HG02610 (cell line): ENCODE measurements at regions not wholly inside any gene's neighbourhood (a gene's known extent, or its start where the extent isn't known, plus 50 kb on each side); places are given as distances from the start of the nearest gene placed in this dataset.

Experiments
- ATAC-seq: cut with Tn5 transposase; IDR thresholded peaks from one replicate; pipeline ENCODE4 v1.9.1; 2021; ENCODE audit warnings: mild to moderate bottlenecking, moderate library complexity; ENCODE audit not compliant: unreplicated experiment

- ATAC-seq = no peak
Observed at GRCh38 chr20:39890697-39891096, 798.3 kb downstream of the MAFB start.

DNA sequence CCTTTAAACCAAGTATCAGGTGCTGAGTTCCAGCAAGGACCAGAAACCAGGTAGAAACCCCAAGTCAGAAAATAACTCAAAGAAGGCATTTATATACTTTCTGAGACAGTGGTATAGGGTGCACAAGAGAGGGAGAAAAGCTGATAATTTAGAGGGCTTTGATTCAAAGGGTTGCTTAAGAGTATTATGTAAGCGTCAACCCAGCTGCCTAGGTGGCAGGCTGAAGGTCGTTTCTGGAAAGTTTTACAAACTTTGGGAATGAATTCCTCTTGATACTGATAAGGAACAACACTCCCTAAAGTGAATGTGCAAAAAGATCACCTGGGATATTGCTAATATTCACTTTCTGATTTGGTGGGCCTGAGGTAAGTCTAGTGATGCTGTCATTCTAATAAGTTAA, 800.7 kb downstream of the MAFB start:
- no peak for ATAC-seq

- no peak for ATAC-seq
Observed at GRCh38 chr20:39886650-39887190, 802.3 kb downstream of the MAFB start.

DNA sequence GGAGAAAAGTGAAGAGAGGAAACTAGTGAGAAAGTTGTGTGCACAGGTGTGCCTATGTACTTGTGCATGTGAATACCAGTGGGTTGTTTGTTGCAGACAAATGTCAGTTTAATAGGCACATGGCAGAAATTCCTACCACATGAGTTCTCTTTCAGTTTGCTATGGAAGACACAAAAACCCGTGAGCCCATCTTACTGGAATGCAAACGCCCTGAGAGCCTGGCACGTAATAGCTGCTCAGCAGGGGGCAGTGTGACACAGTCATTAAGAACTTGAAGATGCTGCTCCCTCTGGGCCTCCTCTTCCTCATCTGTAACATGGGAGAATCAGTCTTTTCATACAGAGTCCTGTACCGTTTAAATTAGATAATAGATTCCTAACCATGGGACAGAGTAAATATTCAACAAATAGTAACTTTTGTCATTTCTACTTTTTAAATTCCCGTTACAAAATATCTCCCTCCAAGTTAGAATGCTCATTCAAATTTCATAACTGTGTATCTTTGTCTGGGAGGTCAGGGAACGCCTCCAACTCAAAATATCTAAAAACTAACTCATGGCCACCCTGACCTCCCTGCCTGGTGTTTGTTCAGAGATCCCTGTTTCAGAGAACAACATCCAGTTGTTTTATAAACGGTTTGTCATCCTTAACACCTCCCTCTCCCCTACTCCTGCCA, 802.9 kb downstream of the MAFB start:
- ATAC-seq = no peak

- no peak for ATAC-seq
Observed at GRCh38 chr20:39882806-39883205, 806.2 kb downstream of the MAFB start.

- no peak for ATAC-seq
Observed at GRCh38 chr20:39880890-39881289, 808.1 kb downstream of the MAFB start.

- no peak for ATAC-seq
Observed at GRCh38 chr20:39879296-39879695, 809.7 kb downstream of the MAFB start.

GRCh38 chr20:39878809-39879208, 810.2 kb downstream of the MAFB start:
- ATAC-seq = no peak

- ATAC-seq = no peak
Observed at GRCh38 chr20:39878320-39878719, 810.7 kb downstream of the MAFB start.

GRCh38 chr20:39877788-39878187, 811.2 kb downstream of the MAFB start:
- no peak for ATAC-seq

DNA sequence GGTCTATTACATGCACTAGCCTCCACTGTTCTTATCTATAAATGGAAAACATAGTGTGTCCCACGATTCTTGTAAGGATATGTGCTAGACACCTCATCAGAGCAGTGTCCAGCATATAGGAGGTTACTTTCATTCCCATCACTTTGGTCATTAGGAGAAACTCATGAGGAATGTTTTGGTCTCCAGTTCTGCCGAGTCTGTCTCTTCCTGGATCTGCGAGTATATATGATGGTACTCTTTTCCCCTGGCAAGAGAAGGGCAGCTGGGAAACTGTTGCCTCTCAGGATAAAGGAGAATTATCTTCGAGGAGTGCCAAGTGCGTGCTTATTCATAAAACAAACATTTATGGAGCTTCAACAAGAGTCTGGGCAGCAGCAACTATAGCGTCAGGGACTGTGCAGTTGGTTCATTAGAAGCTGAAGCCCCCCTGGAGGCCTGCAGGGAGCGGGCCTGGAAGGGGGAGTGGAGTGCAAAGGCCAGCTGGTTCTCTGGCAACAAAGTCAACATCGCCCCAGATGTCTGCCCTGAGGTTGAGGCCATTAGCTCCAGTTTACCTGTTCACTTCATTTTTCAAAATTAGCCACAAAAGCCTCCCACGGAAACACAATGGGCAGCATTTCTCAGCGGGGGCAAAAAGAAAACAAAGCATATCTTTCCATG, 811.9 kb downstream of the MAFB start:
- no peak for ATAC-seq

DNA sequence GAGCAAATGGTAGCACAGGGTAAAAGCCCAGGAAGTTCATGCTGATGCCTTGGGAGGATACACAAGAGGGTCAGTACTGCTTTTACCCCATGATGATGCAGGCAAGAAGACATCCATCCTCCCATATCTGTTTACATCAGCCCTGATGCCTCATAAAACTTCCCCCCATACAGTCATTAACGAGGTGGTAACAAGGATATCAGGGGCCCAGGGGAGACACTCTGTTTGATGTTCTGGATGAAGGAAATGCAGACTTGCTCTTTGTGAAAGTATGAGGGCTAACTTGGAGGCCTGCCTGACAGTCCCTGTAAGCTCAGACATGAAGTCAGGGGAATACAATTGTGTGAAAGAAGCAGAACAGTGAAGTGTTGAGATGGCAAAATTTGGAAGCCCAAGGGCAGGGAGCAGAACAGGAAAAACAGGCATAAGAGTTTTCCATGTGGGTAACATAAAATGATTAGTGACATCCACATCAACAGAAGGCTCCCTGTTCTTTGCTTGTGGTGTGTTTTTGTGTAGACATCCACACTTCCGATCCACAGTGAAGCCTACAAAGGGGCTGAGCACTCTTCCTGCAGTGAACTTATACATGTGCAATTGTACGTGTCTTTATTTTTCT, 813.4 kb downstream of the MAFB start:
- ATAC-seq = no peak

DNA sequence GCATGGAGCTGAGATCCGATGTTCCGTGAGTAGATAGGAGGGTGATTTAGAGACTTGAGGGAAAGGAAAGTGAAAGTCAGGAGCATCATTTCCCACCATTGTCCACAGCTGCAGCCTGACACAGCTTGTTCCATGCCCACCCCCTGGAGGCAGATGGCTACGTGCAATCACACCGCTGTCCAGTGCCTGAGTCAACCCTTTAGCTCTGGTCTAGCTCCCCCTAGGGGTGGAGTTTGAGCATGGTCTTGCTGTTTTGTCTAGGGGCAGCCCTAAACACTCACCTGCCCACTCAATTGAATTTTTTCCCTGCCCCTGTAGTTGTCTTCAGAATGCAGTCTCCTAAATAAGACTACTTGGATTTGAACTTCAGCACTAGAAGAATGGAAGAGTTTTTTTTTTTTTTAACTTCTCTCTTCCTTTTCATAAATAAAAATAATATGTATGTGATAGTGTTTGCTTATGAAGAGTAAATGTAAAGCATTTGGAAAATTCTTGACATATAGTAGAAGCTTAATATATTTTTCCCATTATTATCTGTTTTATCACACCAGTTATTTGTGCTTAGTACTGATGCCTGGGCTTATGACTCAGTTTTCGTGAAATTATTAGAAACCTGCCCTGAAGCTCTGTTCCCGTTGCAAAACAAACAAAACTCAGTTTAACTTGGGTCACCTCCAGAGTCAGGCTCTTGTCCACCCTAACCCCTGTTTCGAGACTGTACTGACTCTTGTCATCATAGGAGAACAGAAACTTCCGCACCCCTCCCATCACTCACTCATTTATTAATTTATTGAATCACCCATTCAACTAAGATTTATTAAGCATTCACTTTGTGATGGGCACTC, 814.8 kb downstream of the MAFB start:
- ATAC-seq = peak; percentile 87

DNA sequence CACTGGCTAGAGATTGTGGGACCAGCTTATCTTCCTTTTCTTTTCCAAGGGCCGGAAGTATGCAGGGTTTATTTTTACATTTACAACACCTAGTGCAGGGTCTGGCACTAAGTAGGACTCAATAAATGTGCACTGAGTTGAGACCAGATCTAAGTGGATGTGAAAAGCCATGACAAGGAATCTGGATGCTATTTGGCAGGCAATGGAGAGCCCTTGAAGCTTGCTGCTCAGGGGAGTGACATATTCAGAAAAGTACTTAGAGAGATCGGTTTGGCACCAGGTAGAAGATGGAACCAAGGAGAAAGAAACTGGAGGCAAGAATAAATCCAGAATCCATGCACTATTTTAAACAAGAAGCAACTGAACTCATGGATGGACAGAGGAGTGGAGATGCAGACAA, 815.8 kb downstream of the MAFB start:
- no peak for ATAC-seq

- no peak for ATAC-seq
Observed at GRCh38 chr20:39871013-39871412, 818.0 kb downstream of the MAFB start.

DNA sequence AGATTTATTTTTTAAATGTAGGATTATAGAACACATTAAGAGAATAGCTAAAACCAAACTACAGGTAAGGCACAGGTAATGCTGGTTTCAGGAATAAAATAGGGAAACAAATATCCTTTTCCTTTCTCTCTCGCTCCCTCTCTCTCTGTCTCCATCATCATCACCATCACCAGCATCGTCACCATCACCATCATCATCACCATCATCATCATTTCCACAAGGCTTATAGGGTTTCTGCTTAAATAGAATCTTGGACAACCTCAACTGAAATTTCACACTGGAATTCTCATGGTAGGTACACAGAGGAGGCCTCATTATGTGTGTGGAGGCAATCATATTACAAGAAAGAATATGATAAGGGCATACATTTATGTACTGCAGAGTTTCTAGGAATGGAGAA, 823.6 kb downstream of the MAFB start:
- ATAC-seq = no peak

DNA sequence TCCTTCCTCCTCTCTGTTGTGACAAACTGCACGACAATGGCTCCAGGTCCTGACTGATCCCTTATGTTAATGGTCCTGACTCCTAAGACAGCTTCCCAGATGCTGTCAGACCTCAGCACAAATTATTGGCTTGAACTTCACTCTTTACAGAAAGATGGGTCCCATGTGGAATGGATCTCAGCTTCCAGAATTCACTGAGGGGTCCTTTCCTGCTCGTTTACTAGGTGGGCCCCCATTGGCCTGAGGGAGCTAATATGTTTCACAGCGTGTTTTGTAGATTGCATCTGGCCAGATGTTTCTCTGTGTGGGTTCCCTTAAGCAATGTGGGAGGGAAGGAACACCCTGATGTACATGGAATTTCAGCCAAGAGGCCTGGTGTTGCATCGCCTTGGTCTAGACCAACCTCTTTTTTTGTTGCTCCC, 826.6 kb downstream of the MAFB start:
- ATAC-seq = no peak

DNA sequence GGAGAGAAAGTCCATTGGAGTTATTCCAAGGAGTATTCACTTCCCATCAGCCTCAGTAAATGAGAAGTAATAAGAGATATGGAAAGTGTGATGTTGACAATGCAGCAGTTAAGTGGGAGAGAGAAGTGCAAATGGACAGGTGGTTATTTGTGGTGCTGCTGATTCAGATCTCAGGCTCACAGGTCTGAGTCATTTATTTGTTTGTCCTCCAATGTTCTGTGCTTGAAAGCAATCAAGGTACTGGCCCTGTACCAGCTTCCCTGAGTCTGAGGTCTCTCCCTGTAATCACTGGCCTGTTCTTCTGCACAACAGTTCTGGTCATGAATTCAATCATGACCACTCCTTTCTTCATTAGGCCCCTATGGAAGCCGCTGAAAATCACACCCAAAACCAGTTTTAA, 827.7 kb downstream of the MAFB start:
- no peak for ATAC-seq

DNA sequence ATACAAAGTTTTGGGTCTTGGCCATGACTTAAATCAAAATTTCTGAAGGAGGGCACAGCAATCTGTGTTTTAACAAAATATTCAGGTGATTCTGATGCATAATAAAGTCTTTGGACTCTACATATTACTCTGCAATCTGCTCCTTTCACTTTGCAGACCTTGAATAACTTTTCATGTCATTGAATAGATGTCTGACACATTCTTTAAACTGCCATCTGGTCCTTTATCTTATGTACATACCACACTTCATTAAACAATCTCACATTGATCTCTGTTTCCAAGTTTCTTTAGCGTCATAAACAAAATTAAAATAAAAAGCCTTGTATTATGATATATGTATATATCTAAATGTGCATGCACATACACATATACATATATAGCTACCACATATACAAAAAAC, 831.2 kb downstream of the MAFB start:
- no peak for ATAC-seq

- ATAC-seq = no peak
Observed at GRCh38 chr20:39857187-39857586, 831.8 kb downstream of the MAFB start.

GRCh38 chr20:39855799-39856198, 833.2 kb downstream of the MAFB start:
- ATAC-seq = no peak
